ENCODE measurements at regions not wholly inside any gene's neighbourhood (a gene's known extent, or its start where the extent isn't known, plus 50 kb on each side); places are given as distances from the start of the nearest gene placed in this dataset.
"Not testable (repeated sequence)": the region's sequence is repeated elsewhere in the genome, so short reads cannot be mapped to it uniquely, and the experiment has no call there.

- no peak overlapping the region for H3K4me2 ChIP-seq (ENCODE audit: insufficient read depth, low read length)
- BruUV-seq (replicated peaks): no TSS peak
- H3K9me3 ChIP-seq (replicated peaks; ENCODE audit: control insufficient read depth, insufficient read depth, low read depth, low read length): no peaks in the 10 kb centered on the region
- H3K9me1 ChIP-seq (ENCODE audit: control insufficient read depth, insufficient read depth, low read length): no peaks in the 10 kb centered on the region
- ChIA-PET POLR2A (no interaction called here), CTCF (ENCODE audit: low intra/inter-chr PET ratio) (no interaction called here)
- ATAC-seq: no peak
- H3K9ac ChIP-seq (ENCODE audit: insufficient read depth in 1 of 2, low read depth in 2 of 2, low read length in 2 of 2): no peak overlapping the region
- no peak for FAIRE-seq
- TF ChIP-seq ZNF134 (CRISPR knock-in tag; conservative IDR thresholded peaks at IDR 0.05) (peak; percentile 91), CBX5 (IDR thresholded peaks at IDR 0.05; ENCODE audit: borderline replicate concordance, low read depth) (no peak), CC2D1A (IDR thresholded peaks at IDR 0.05) (no peak), ARID3A (IDR thresholded peaks at IDR 0.05; ENCODE audit: borderline replicate concordance, low read depth, low read length) (no peak), STAT5A (IDR thresholded peaks at IDR 0.05; ENCODE audit: borderline replicate concordance, low read length) (no peak)
- H3K36me3 ChIP-seq (ENCODE audit: control insufficient read depth, insufficient read depth, low read length): no peaks in the 10 kb centered on the region
- in situ Hi-C loops (cut with MboI): loop anchor here (10.0 kb wide), 1 partner anchor 543 kb away; no protein-coding TSS in a partner anchor
- intact Hi-C loops (cut with micrococcal nuclease): no loop called here
- DNase-seq (ENCODE audit: extremely low read depth in 1 of 4, low spot score in 3 of 4): no peak
- H3K4me3 ChIP-seq: no peak overlapping the region
- peaks cover 3 to 40% of the 10 kb centered on the region in 2 experiments; a peak in 4 of 5 replicates for H3K27me3 ChIP-seq (ENCODE audit: control insufficient read depth in 2 of 2, insufficient read depth in 2 of 2, low read length in 2 of 2)
- no peaks in the 10 kb centered on the region for H3K79me2 ChIP-seq (ENCODE audit: control insufficient read depth, insufficient read depth, low read length)
- WGBS (ENCODE audit: insufficient coverage, low coverage, missing lambda C conversion rate): 1% methylated on average over 9 of the region's 10 CpGs
- no peak overlapping the region for H3K27ac ChIP-seq (ENCODE audit: extremely low read depth, low read depth, low read length)
- no peak overlapping the region for H2AFZ ChIP-seq (ENCODE audit: low read depth, low read length)
- no peaks in the 10 kb centered on the region for H3K4me1 ChIP-seq (replicated peaks in 1 of 2; ENCODE audit: control insufficient read depth in 2 of 2, insufficient read depth in 2 of 2, low read length in 2 of 2)
- no peaks in the 10 kb centered on the region for H4K20me1 ChIP-seq (replicated peaks; ENCODE audit: control insufficient read depth, insufficient read depth, low read length)
Observed at GRCh38 chrX:1137531-1137930, 74.9 kb downstream of the CRLF2 start.

- H3K27ac ChIP-seq (ENCODE audit: extremely low read depth, low read depth, low read length); H2AFZ ChIP-seq (ENCODE audit: low read depth, low read length); CTCF ChIA-PET (ENCODE audit: low intra/inter-chr PET ratio); H3K79me2 ChIP-seq (ENCODE audit: control insufficient read depth, insufficient read depth, low read length); POLR2A ChIA-PET; DNase-seq (ENCODE audit: extremely low read depth in 1 of 4, low spot score in 3 of 4); H3K4me1 ChIP-seq (replicated peaks in 1 of 2; ENCODE audit: control insufficient read depth in 2 of 2, insufficient read depth in 2 of 2, low read length in 2 of 2); H3K36me3 ChIP-seq (ENCODE audit: control insufficient read depth, insufficient read depth, low read length); intact Hi-C loops (cut with micrococcal nuclease); H3K4me3 ChIP-seq; ATAC-seq; H4K20me1 ChIP-seq (replicated peaks; ENCODE audit: control insufficient read depth, insufficient read depth, low read length); FAIRE-seq; H3K9me3 ChIP-seq (replicated peaks; ENCODE audit: control insufficient read depth, insufficient read depth, low read depth, low read length); H3K9ac ChIP-seq (ENCODE audit: insufficient read depth in 1 of 2, low read depth in 2 of 2, low read length in 2 of 2); BruUV-seq (replicated peaks); H3K9me1 ChIP-seq (ENCODE audit: control insufficient read depth, insufficient read depth, low read length); H3K4me2 ChIP-seq (ENCODE audit: insufficient read depth, low read length): not testable (repeated sequence)
- peaks cover 3 to 40% of the 10 kb centered on the region in 2 experiments; a peak in 4 of 5 replicates for H3K27me3 ChIP-seq (ENCODE audit: control insufficient read depth in 2 of 2, insufficient read depth in 2 of 2, low read length in 2 of 2)
- WGBS (ENCODE audit: insufficient coverage, low coverage, missing lambda C conversion rate): 0% methylated on average over 1 of the region's 8 CpGs
- in situ Hi-C loops (cut with MboI): loop anchor here (10.0 kb wide), 1 partner anchor 542 kb away; no protein-coding TSS in a partner anchor
Observed at GRCh38 chrX:1136582-1136981, 75.9 kb downstream of the CRLF2 start.
